IMR-90 (cell line): ENCODE measurements at regions not wholly inside any gene's neighbourhood (a gene's known extent, or its start where the extent isn't known, plus 50 kb on each side); places are given as distances from the start of the nearest gene placed in this dataset.

Source experiments
- ATAC-seq: fragments of 200-7000 bp; cut with Tn5 transposase; 2 replicates; pipeline ENCODE4 v1.9.1; 2020; ENCODE audit warnings: low read depth, mild to moderate bottlenecking, moderate library complexity
- BruUV-seq: library from RNA; stranded (reverse); fragments of 400-500 nt; replicated peaks from 2 replicates; lab custom pipeline; 2021; lab: Mats Ljungman, UMichigan
- CTCF ChIA-PET: fragments of 300-600 bp; formaldehyde crosslinking; extraction: SDS; loops from one replicate; lab custom pipeline; 2021; ENCODE audit warnings: antibody characterized with exemption; lab: Yijun Ruan, JAX
- POLR2A ChIA-PET: fragments of 300-600 bp; sonication (Branson Sonifier 250); formaldehyde crosslinking; loops from one replicate; lab custom pipeline; 2022; ENCODE audit warnings: antibody characterized with exemption; ENCODE audit not compliant: unreplicated experiment; lab: Charles Lee
- DNase-seq: peaks from one replicate; pipeline ENCODE4 v3.0.0; 2013
- H2AFZ ChIP-seq: replicated peaks from 2 replicates; pipeline ENCODE3; 2013; ENCODE audit warnings: low read length, mild to moderate bottlenecking; ENCODE audit not compliant: poor library complexity
- H2AK5ac ChIP-seq: 2 replicates; pipeline ENCODE4 v1.6.1; 2013; ENCODE audit warnings: low read depth, low read length, inconsistent platforms
- H2AK9ac ChIP-seq: replicated peaks from 2 replicates; pipeline ENCODE3; 2013; ENCODE audit warnings: mild to moderate bottlenecking, low read depth, low read length, moderate library complexity; ENCODE audit not compliant: poor library complexity
- H2BK120ac ChIP-seq: 2 replicates; pipeline ENCODE4 v1.6.1; 2013; ENCODE audit warnings: low read depth, low read length, inconsistent platforms
- H2BK15ac ChIP-seq: 3 replicates; pipeline ENCODE4 v1.6.1; 2013; ENCODE audit warnings: low read depth, low read length, inconsistent platforms
- H2BK20ac ChIP-seq: 2 replicates; pipeline ENCODE4 v1.6.1; 2013; ENCODE audit warnings: low read depth, mild to moderate bottlenecking, inconsistent platforms, low read length, moderate library complexity
- H2BK5ac ChIP-seq: 2 replicates; pipeline ENCODE4 v1.6.1; 2013; ENCODE audit warnings: mild to moderate bottlenecking, low read depth, low read length, inconsistent platforms; ENCODE audit not compliant: poor library complexity, severe bottlenecking
- H3K14ac ChIP-seq: replicated peaks from 2 replicates; pipeline ENCODE4 v1.6.1; 2013; ENCODE audit warnings: low read depth, low read length, inconsistent platforms
- H3K18ac ChIP-seq: 2 replicates; pipeline ENCODE4 v1.6.1; 2013; ENCODE audit warnings: low read depth, low read length, control low read depth
- H3K23ac ChIP-seq: 2 replicates; pipeline ENCODE4 v1.6.1; 2013; ENCODE audit warnings: low read depth, low read length, inconsistent platforms
- H3K27ac ChIP-seq: 2 replicates; pipeline ENCODE4 v1.5.1; 2013; ENCODE audit warnings: mild to moderate bottlenecking, control low read depth, low read length; ENCODE audit not compliant: insufficient read depth
- H3K27me3 ChIP-seq: 2 replicates; pipeline ENCODE4 v1.6.1; 2013; ENCODE audit warnings: low read length; ENCODE audit not compliant: control insufficient read depth, insufficient read depth
- H3K36me3 ChIP-seq: 2 replicates; pipeline ENCODE4 v1.6.1; 2013; ENCODE audit warnings: low read length, mixed read lengths; ENCODE audit not compliant: control insufficient read depth, insufficient read depth
- H3K4ac ChIP-seq: 2 replicates; pipeline ENCODE4 v1.6.1; 2013; ENCODE audit warnings: low read depth, low read length, inconsistent platforms
- H3K4me1 ChIP-seq: 2 replicates; pipeline ENCODE4 v1.6.1; 2013; ENCODE audit warnings: low read length, mixed read lengths; ENCODE audit not compliant: control insufficient read depth, insufficient read depth
- H3K4me2 ChIP-seq: 2 replicates; pipeline ENCODE4 v1.6.1; 2013; ENCODE audit warnings: low read depth, mild to moderate bottlenecking, control low read depth, low read length, moderate library complexity
- H3K4me3 ChIP-seq: 2 replicates; pipeline ENCODE4 v1.5.1; 2013; ENCODE audit warnings: low read depth, mild to moderate bottlenecking, control low read depth, low read length, moderate library complexity; ENCODE audit not compliant: insufficient read depth
- H3K56ac ChIP-seq: 2 replicates; pipeline ENCODE4 v1.6.1; 2013; ENCODE audit warnings: low read length, inconsistent platforms; ENCODE audit not compliant: insufficient read depth; ENCODE audit errors: extremely low read depth
- H3K79me1 ChIP-seq, 2 experiments: 2 replicates each; pipeline ENCODE4 v1.6.1; 2013; ENCODE audit warnings: low read length in 2 of 2, inconsistent platforms in 1 of 2, low read depth in 1 of 2
- H3K9ac ChIP-seq: 2 replicates; pipeline ENCODE4 v1.6.1; 2013; ENCODE audit warnings: low read depth, low read length, control low read depth
- H3K9me1 ChIP-seq: 2 replicates; pipeline ENCODE4 v1.6.1; 2013; ENCODE audit warnings: low read length, inconsistent platforms; ENCODE audit not compliant: insufficient read depth
- H3K9me3 ChIP-seq: 2 replicates; pipeline ENCODE4 v1.6.1; 2013; ENCODE audit warnings: low read length; ENCODE audit not compliant: control insufficient read depth, insufficient read depth
- H4K20me1 ChIP-seq: 2 replicates; pipeline ENCODE4 v1.6.1; 2013; ENCODE audit warnings: low read length, inconsistent platforms; ENCODE audit not compliant: insufficient read depth
- H4K5ac ChIP-seq: 2 replicates; pipeline ENCODE4 v1.6.1; 2013; ENCODE audit warnings: mild to moderate bottlenecking, low read depth, low read length, control low read depth
- H4K8ac ChIP-seq, 2 experiments: 2 replicates each; pipeline ENCODE4 v1.6.1; 2013; ENCODE audit warnings: low read depth in 2 of 2, low read length in 2 of 2, control low read depth in 1 of 2, inconsistent platforms in 1 of 2
- H4K91ac ChIP-seq: 2 replicates; pipeline ENCODE4 v1.6.1; 2013; ENCODE audit warnings: low read depth, low read length, inconsistent platforms; ENCODE audit not compliant: insufficient read depth
- BHLHE40 ChIP-seq: fragments of 150-350 bp; IDR thresholded peaks from 2 replicates; pipeline ENCODE4 v1.6.1; 2016; ENCODE audit warnings: mild to moderate bottlenecking, low read depth, low read length
- CEBPB ChIP-seq: IDR thresholded peaks from 2 replicates; pipeline ENCODE4 v1.6.1; 2012; ENCODE audit warnings: low read depth, low read length, improper control_type of control experiment
- MAFK ChIP-seq: IDR thresholded peaks from 2 replicates; pipeline ENCODE4 v1.6.1; 2012; ENCODE audit warnings: low read depth, low read length, improper control_type of control experiment
- MAZ ChIP-seq: IDR thresholded peaks from 2 replicates; pipeline ENCODE4 v1.6.1; 2012; ENCODE audit warnings: low read depth, mild to moderate bottlenecking, low read length, improper control_type of control experiment, moderate library complexity, borderline replicate concordance
- MXI1 ChIP-seq: IDR thresholded peaks from 2 replicates; pipeline ENCODE4 v1.6.1; 2012; ENCODE audit warnings: low read depth, mild to moderate bottlenecking, low read length, moderate library complexity, borderline replicate concordance
- NFE2L2 ChIP-seq: fragments of 150-350 bp; IDR thresholded peaks from 2 replicates; pipeline ENCODE4 v1.6.1; 2016; ENCODE audit warnings: low read depth, mild to moderate bottlenecking, low read length
- POLR2A ChIP-seq: IDR thresholded peaks from 2 replicates; pipeline ENCODE4 v1.6.1; 2012; ENCODE audit warnings: mild to moderate bottlenecking, low read depth, low read length
- RAD21 ChIP-seq: IDR thresholded peaks from 2 replicates; pipeline ENCODE4 v1.6.1; 2012; ENCODE audit warnings: low read length, improper control_type of control experiment
- RCOR1 ChIP-seq: IDR thresholded peaks from 2 replicates; pipeline ENCODE4 v1.6.1; 2012; ENCODE audit warnings: mild to moderate bottlenecking, low read length, improper control_type of control experiment; ENCODE audit not compliant: insufficient replicate concordance
- RFX5 ChIP-seq: IDR thresholded peaks from 2 replicates; pipeline ENCODE4 v1.8.0; 2012; ENCODE audit warnings: low read depth, mild to moderate bottlenecking, low read length, moderate library complexity
- USF2 ChIP-seq: fragments of 150-350 bp; IDR thresholded peaks from 2 replicates; pipeline ENCODE4 v1.6.1; 2017; ENCODE audit warnings: mild to moderate bottlenecking, antibody characterized with exemption, low read length, low read depth
- WGBS, 2 experiments: methylation state at CpG; one replicate each; pipeline versions ENCODE4 v1.1.5 to v1.1.7; 2013; ENCODE audit warnings: missing lambda C conversion rate in 2 of 2; ENCODE audit not compliant: insufficient read length in 1 of 2; ENCODE audit errors: extremely low coverage in 2 of 2; 5-methylcytosine and 5-hydroxymethylcytosine counted together
- dilution Hi-C: fragments of 300-500 bp; cut with HindIII; formaldehyde crosslinking; loops from one replicate; pipeline ENCODE4 v1.14.3; 2018; ENCODE audit warnings: low sequenced_read_pairs; ENCODE audit not compliant: unreplicated experiment
- in situ Hi-C: fragments of 300-500 bp; cut with MboI; formaldehyde crosslinking; loops from 3 replicates; pipeline ENCODE4 v1.14.3; 2019; ENCODE audit warnings: low sequenced_read_pairs, inconsistent platforms, mixed read lengths
- intact Hi-C: fragments of 100-400 bp; cut with micrococcal nuclease; formaldehyde crosslinking; loops from 2 replicates; pipeline ENCODE4 v1.10.0; 2022

- Histone ChIP-seq H3K4me1 (no peaks in the 10 kb centered on the region), H3K9me1 (no peaks in the 10 kb centered on the region), H3K9me3 (no peaks in the 10 kb centered on the region), H3K4me3 (no peak overlapping the region), H2BK5ac (no peak overlapping the region), H3K27ac (no peak overlapping the region), H3K56ac (no peak overlapping the region), H2BK120ac (no peak overlapping the region), H3K9ac (no peak overlapping the region), H3K36me3 (no peaks in the 10 kb centered on the region), H3K79me1 (no peaks in the 10 kb centered on the region), H3K23ac (no peak overlapping the region), H3K18ac (no peak overlapping the region), H4K5ac (no peak overlapping the region), H3K4ac (no peak overlapping the region), H3K27me3 (peaks cover 7% of the 10 kb centered on the region), H4K8ac (no peak overlapping the region), H4K20me1 (no peaks in the 10 kb centered on the region), H2AK9ac (no peak overlapping the region), H2AK5ac (no peak overlapping the region), H4K91ac (no peak overlapping the region), H2BK15ac (no peak overlapping the region), H3K4me2 (no peak overlapping the region), H2BK20ac (no peak overlapping the region), H3K14ac (no peak overlapping the region), H2AFZ (no peak overlapping the region)
- DNase-seq, result no peak
- whole genome bisulfite sequencing, 2 experiments, result no CpG with 5 or more reads among the region's 2 CpGs
- in situ Hi-C loops (no loop called here), dilution Hi-C loops (no loop called here), intact Hi-C loops (no loop called here)
- no peak for ATAC-seq
- CTCF ChIA-PET, result interaction anchor here (0.6 kb wide), 1 partner anchor 357 kb away, joined by 3 read pairs; no protein-coding TSS in a partner anchor
- POLR2A ChIA-PET, result no interaction called here
- BruUV-seq, result no TSS peak
- no peak for TF ChIP-seq RCOR1
- no peak for TF ChIP-seq NFE2L2
- no peak for TF ChIP-seq MAFK
- no peak for TF ChIP-seq USF2
- no peak for TF ChIP-seq RAD21
- TF ChIP-seq CEBPB, result no peak
- TF ChIP-seq MAZ, result no peak
- TF ChIP-seq BHLHE40, result no peak
- no peak for TF ChIP-seq POLR2A
- TF ChIP-seq RFX5, result no peak
- no peak for TF ChIP-seq MXI1
These were observed 57.1 kb upstream of the GCM1 start for GRCh38 chr6:53205778-53206177.
